H1 (cell line): ENCODE measurements at regions not wholly inside any gene's neighbourhood (a gene's known extent, or its start where the extent isn't known, plus 50 kb on each side); places are given as distances from the start of the nearest gene placed in this dataset.

ENCODE experiments used
- CTCF ChIA-PET: fragments of 300-600 bp; sonication (Branson Sonifier 250); formaldehyde crosslinking; loops from one replicate; lab custom pipeline; 2021; ENCODE audit not compliant: partially characterized antibody; lab: Charles Lee
- POLR2A ChIA-PET: fragments of 300-600 bp; sonication (Branson Sonifier 250); formaldehyde crosslinking; loops from one replicate; lab custom pipeline; 2021; ENCODE audit warnings: inconsistent platforms; ENCODE audit not compliant: partially characterized antibody; lab: Charles Lee
- DNase-seq, 2 experiments: peaks; one replicate each; pipeline versions ENCODE4 v3.0.0 to v3.0.0-alpha.2; 2010 to 2022; ENCODE audit warnings: low spot score in 2 of 2, low read depth in 1 of 2, mixed read lengths in 1 of 2
- FAIRE-seq: peaks from 2 replicates; lab custom pipeline; 2011; peaks lifted over from hg19 to GRCh38; lab: Jason Lieb, UNC
- H2AFZ ChIP-seq: 2 replicates; pipeline ENCODE4 v1.8.1; 2012; ENCODE audit warnings: low read length, inconsistent platforms
- H2AK5ac ChIP-seq: 2 replicates; pipeline ENCODE4 v1.6.1; 2013; ENCODE audit warnings: low read depth, low read length
- H2BK120ac ChIP-seq: replicated peaks from 2 replicates; pipeline ENCODE3; 2013; ENCODE audit warnings: low read depth, low read length, inconsistent platforms
- H2BK12ac ChIP-seq: 2 replicates; pipeline ENCODE4 v1.6.1; 2013; ENCODE audit warnings: low read depth, low read length
- H2BK15ac ChIP-seq: 2 replicates; pipeline ENCODE4 v1.6.1; 2013; ENCODE audit warnings: low read length
- H2BK20ac ChIP-seq: 2 replicates; pipeline ENCODE4 v1.6.1; 2013; ENCODE audit warnings: low read length
- H2BK5ac ChIP-seq: 2 replicates; pipeline ENCODE4 v1.6.1; 2013; ENCODE audit warnings: low read depth, low read length
- H3K14ac ChIP-seq: 2 replicates; pipeline ENCODE4 v1.6.1; 2013; ENCODE audit warnings: inconsistent platforms; ENCODE audit not compliant: insufficient read length
- H3K18ac ChIP-seq: 2 replicates; pipeline ENCODE4 v1.6.1; 2013; ENCODE audit warnings: low read length; ENCODE audit errors: extremely low read depth
- H3K23ac ChIP-seq: 2 replicates; pipeline ENCODE4 v1.6.1; 2013; ENCODE audit warnings: inconsistent platforms; ENCODE audit not compliant: insufficient read length
- H3K23me2 ChIP-seq: 2 replicates; pipeline ENCODE4 v1.6.1; 2013; ENCODE audit warnings: low read depth, low read length
- H3K27ac ChIP-seq: 2 replicates; pipeline ENCODE4 v1.6.1; 2011; ENCODE audit warnings: low read depth, low read length, inconsistent platforms
- H3K27me3 ChIP-seq, 4 experiments: replicated peaks in 1 of 4; 1 replicate in 1 of 4; 2 replicates in 3 of 4; pipeline versions ENCODE4 v1.6.1 to v1.8.1; 2011 to 2013; ENCODE audit warnings: low read length in 3 of 4, mild to moderate bottlenecking in 3 of 4, inconsistent platforms in 2 of 4, mixed read lengths in 2 of 4, moderate library complexity in 1 of 4; ENCODE audit not compliant: control insufficient read depth in 3 of 4, insufficient read depth in 3 of 4; ENCODE audit errors: extremely low read depth in 1 of 4
- H3K36me3 ChIP-seq, 4 experiments: 2 replicates each; pipeline versions ENCODE4 v1.6.1 to v1.8.1; 2011 to 2013; ENCODE audit warnings: mild to moderate bottlenecking in 4 of 4, low read length in 3 of 4, moderate library complexity in 2 of 4, control low read depth in 1 of 4, inconsistent platforms in 1 of 4; ENCODE audit not compliant: insufficient read depth in 4 of 4, control insufficient read depth in 2 of 4
- H3K4ac ChIP-seq: replicated peaks from 2 replicates; pipeline ENCODE3; 2013; ENCODE audit warnings: low read length, low read depth, mixed read lengths, inconsistent platforms; ENCODE audit not compliant: insufficient read length
- H3K4me1 ChIP-seq, 4 experiments: replicated peaks in 1 of 4; 1 replicate in 1 of 4; 2 replicates in 3 of 4; pipeline versions ENCODE4 v1.6.1 to v1.8.1; 2011 to 2013; ENCODE audit warnings: low read length in 3 of 4, inconsistent platforms in 2 of 4, mixed read lengths in 1 of 4; ENCODE audit not compliant: insufficient read depth in 4 of 4, control insufficient read depth in 3 of 4
- H3K4me2 ChIP-seq, 2 experiments: 2 replicates each; pipeline versions ENCODE4 v1.6.1 to v1.8.1; 2011 to 2013; ENCODE audit warnings: low read depth in 2 of 2, low read length in 2 of 2, control low read depth in 1 of 2, inconsistent platforms in 1 of 2, mild to moderate bottlenecking in 1 of 2; ENCODE audit not compliant: insufficient read depth in 1 of 2
- H3K4me3 ChIP-seq, 4 experiments: fragments of 200-600, 300-600 bp in 1 of 4; sonication (generic), shearing (Covaris generic), sonication (Bioruptor Twin) in 1 of 4; 2 replicates each; pipeline versions ENCODE4 v1.5.1 to v1.8.1; 2011 to 2016; ENCODE audit warnings: low read length in 4 of 4, low read depth in 3 of 4, control low read depth in 2 of 4, inconsistent platforms in 2 of 4, mild to moderate bottlenecking in 2 of 4, mixed read lengths in 1 of 4, moderate library complexity in 1 of 4; ENCODE audit not compliant: insufficient read depth in 2 of 4; ENCODE audit errors: extremely low read depth in 1 of 4
- H3K56ac ChIP-seq: replicated peaks from 2 replicates; pipeline ENCODE3; 2013; ENCODE audit warnings: low read depth, mild to moderate bottlenecking, mixed read lengths, low read length, inconsistent platforms; ENCODE audit not compliant: insufficient read length
- H3K79me1 ChIP-seq: 2 replicates; pipeline ENCODE4 v1.6.1; 2013; ENCODE audit warnings: low read depth, low read length, control low read depth
- H3K79me2 ChIP-seq, 2 experiments: 2 replicates each; pipeline versions ENCODE4 v1.6.1 to v1.8.1; 2012 to 2013; ENCODE audit warnings: low read length in 2 of 2, mild to moderate bottlenecking in 2 of 2, inconsistent platforms in 1 of 2; ENCODE audit not compliant: insufficient read depth in 2 of 2, control insufficient read depth in 1 of 2
- H3K9ac ChIP-seq, 4 experiments: replicated peaks in 1 of 4; 1 replicate in 1 of 4; 2 replicates in 3 of 4; pipeline versions ENCODE4 v1.6.1 to v1.8.1; 2011 to 2013; ENCODE audit warnings: low read depth in 3 of 4, low read length in 3 of 4, control low read depth in 2 of 4, mild to moderate bottlenecking in 2 of 4, moderate library complexity in 2 of 4, inconsistent platforms in 1 of 4; ENCODE audit errors: extremely low read depth in 1 of 4
- H3K9me3 ChIP-seq, 2 experiments: 2 replicates each; pipeline versions ENCODE4 v1.6.1 to v1.8.1; 2012 to 2013; ENCODE audit warnings: mild to moderate bottlenecking in 2 of 2, moderate library complexity in 2 of 2, control low read depth in 1 of 2, inconsistent platforms in 1 of 2, low read depth in 1 of 2, low read length in 1 of 2, mixed read lengths in 1 of 2; ENCODE audit not compliant: insufficient read depth in 2 of 2
- H4K20me1 ChIP-seq, 2 experiments: replicated peaks in 1 of 2; 2 replicates each; pipeline versions ENCODE3 to v1.8.1; 2011 to 2013; ENCODE audit warnings: inconsistent platforms in 2 of 2, low read length in 2 of 2, mild to moderate bottlenecking in 1 of 2; ENCODE audit not compliant: insufficient read depth in 2 of 2, control insufficient read depth in 1 of 2
- H4K5ac ChIP-seq: 2 replicates; pipeline ENCODE4 v1.6.1; 2013; ENCODE audit warnings: low read length, low read depth, mixed read lengths, inconsistent platforms; ENCODE audit not compliant: insufficient read length
- H4K8ac ChIP-seq: 2 replicates; pipeline ENCODE4 v1.8.0; 2013; ENCODE audit warnings: mild to moderate bottlenecking, moderate library complexity, low read length, inconsistent platforms; ENCODE audit not compliant: insufficient read depth; ENCODE audit errors: extremely low read depth
- H4K91ac ChIP-seq: replicated peaks from 2 replicates; pipeline ENCODE3; 2013; ENCODE audit warnings: low read length, mixed read lengths, inconsistent platforms; ENCODE audit not compliant: insufficient read length
- BCL11A ChIP-seq, 2 experiments: IDR thresholded peaks; one replicate each; pipeline ENCODE4 v1.6.1; 2011; ENCODE audit warnings: low read depth in 2 of 2, low read length in 2 of 2, mild to moderate bottlenecking in 2 of 2
- CTBP2 ChIP-seq: IDR thresholded peaks from 2 replicates; pipeline ENCODE4 v1.7.0; 2011; ENCODE audit warnings: borderline replicate concordance, mild to moderate bottlenecking, moderate library complexity, mixed read lengths, low read length; ENCODE audit not compliant: insufficient read depth, insufficient read length
- GTF2F1 ChIP-seq: IDR thresholded peaks from 2 replicates; pipeline ENCODE4 v1.6.1; 2012; ENCODE audit warnings: low read depth, low read length, improper control_type of control experiment, borderline replicate concordance
- KDM5A ChIP-seq: fragments of 200-600 bp; IDR thresholded peaks from 2 replicates; pipeline ENCODE4 v1.7.1; 2012; ENCODE audit warnings: mild to moderate bottlenecking, low read length, inconsistent platforms, mixed read lengths
- NANOG ChIP-seq: IDR thresholded peaks from 2 replicates; pipeline ENCODE4 v1.6.1; 2011; ENCODE audit warnings: low read length, low read depth, mild to moderate bottlenecking, inconsistent platforms; ENCODE audit not compliant: insufficient read depth, poor library complexity, severe bottlenecking
- PHF8 ChIP-seq: fragments of 200-600 bp; sonication (generic); conservative IDR thresholded peaks from 2 replicates; pipeline ENCODE4 v1.7.1; 2012; ENCODE audit warnings: low read depth, mild to moderate bottlenecking, inconsistent platforms, low read length, moderate library complexity
- RXRA ChIP-seq: IDR thresholded peaks from 2 replicates; pipeline ENCODE4 v1.6.1; 2011; ENCODE audit warnings: low read depth, mild to moderate bottlenecking, low read length, moderate library complexity; ENCODE audit not compliant: insufficient read depth
- SP2 ChIP-seq: IDR thresholded peaks from 2 replicates; pipeline ENCODE4 v1.6.1; 2012; ENCODE audit warnings: mild to moderate bottlenecking, low read length, inconsistent platforms
- SUZ12 ChIP-seq: fragments of 200-600 bp; sonication (generic); IDR thresholded peaks from 2 replicates; pipeline ENCODE4 v1.6.1; 2012; ENCODE audit warnings: mild to moderate bottlenecking, inconsistent platforms, low read length, moderate library complexity, mixed read lengths
- TAF7 ChIP-seq: optimal IDR thresholded peaks from 2 replicates; pipeline ENCODE3; 2011; ENCODE audit warnings: low read depth, mild to moderate bottlenecking, inconsistent platforms, low read length, moderate library complexity, borderline replicate concordance
- TCF12 ChIP-seq: IDR thresholded peaks from 2 replicates; pipeline ENCODE4 v1.6.1; 2011; ENCODE audit warnings: low read depth, mild to moderate bottlenecking, low read length
- TEAD4 ChIP-seq: IDR thresholded peaks from 2 replicates; pipeline ENCODE4 v1.6.1; 2012; ENCODE audit warnings: low read depth, low read length, inconsistent platforms, mixed read lengths
- USF2 ChIP-seq: IDR thresholded peaks from 2 replicates; pipeline ENCODE4 v1.6.1; 2011; ENCODE audit warnings: low read length, improper control_type of control experiment
- WGBS, 2 experiments: shearing (Covaris generic) in 1 of 2; methylation state at CpG; one replicate each; pipeline versions ENCODE4 v1.1.6 to v1.1.7; 2013 to 2015; ENCODE audit warnings: low lambda C conversion rate in 2 of 2, mixed read lengths in 2 of 2, inconsistent platforms in 1 of 2, low coverage in 1 of 2, missing lambda C conversion rate in 1 of 2; ENCODE audit not compliant: insufficient replicate concordance in 2 of 2, insufficient coverage in 1 of 2, insufficient read length in 1 of 2; ENCODE audit errors: extremely low coverage in 1 of 2, missing lambda C conversion rate in 1 of 2; 5-methylcytosine and 5-hydroxymethylcytosine counted together

GRCh38 chr11:37605229-37605628 is 1007.2 kb upstream of the RAG2 start:
- Histone ChIP-seq H3K79me1 (no peaks in the 10 kb centered on the region), H2BK15ac (no peak overlapping the region), H2AFZ (no peak overlapping the region), H3K4me3 (no peak overlapping the region), H2BK20ac (no peak overlapping the region), H4K20me1 (no peaks in the 10 kb centered on the region), H3K14ac (no peak overlapping the region), H2BK5ac (no peak overlapping the region), H3K27ac (no peak overlapping the region), H4K5ac (no peak overlapping the region), H3K27me3 (no peaks in the 10 kb centered on the region), H3K9me3 (no peaks in the 10 kb centered on the region), H4K8ac (no peak overlapping the region), H2BK120ac (no peak overlapping the region), H2BK12ac (no peak overlapping the region), H4K91ac (no peak overlapping the region), H3K4me1 (no peaks in the 10 kb centered on the region), H2AK5ac (no peak overlapping the region), H3K4me2 (no peak overlapping the region), H3K18ac (no peak overlapping the region), H3K56ac (no peak overlapping the region), H3K36me3 (no peaks in the 10 kb centered on the region), H3K23ac (no peak overlapping the region), H3K23me2 (no peaks in the 10 kb centered on the region), H3K4ac (no peak overlapping the region), H3K9ac (no peak overlapping the region), H3K79me2 (no peaks in the 10 kb centered on the region)
- WGBS, 2 experiments: 79% methylated on average over 1 of the region's 1 CpG; no CpG with 5 or more reads in 1 of the 2 experiments
- no peak for DNase-seq
- no peak for TF ChIP-seq KDM5A
- no peak for TF ChIP-seq TCF12
- no peak for TF ChIP-seq GTF2F1
- no peak for TF ChIP-seq TAF7
- no peak for TF ChIP-seq PHF8
- TF ChIP-seq TEAD4: no peak
- TF ChIP-seq SP2: no peak
- no peak for TF ChIP-seq NANOG
- TF ChIP-seq CTBP2: no peak
- no peak for TF ChIP-seq USF2
- no peak for TF ChIP-seq SUZ12
- TF ChIP-seq BCL11A (IDR thresholded peaks at IDR 0.05; ENCODE audit: low read depth in 2 of 2, low read length in 2 of 2): no peak
- no peak for TF ChIP-seq RXRA
- ChIA-PET POLR2A (no interaction called here), CTCF (no interaction called here)
- FAIRE-seq: no peak
